GM18868 (cell line): ENCODE measurements at regions not wholly inside any gene's neighbourhood (a gene's known extent, or its start where the extent isn't known, plus 50 kb on each side); places are given as distances from the start of the nearest gene placed in this dataset.

Experiments
- ATAC-seq: cut with Tn5 transposase; IDR thresholded peaks from one replicate; pipeline ENCODE4 v1.9.1; 2021; ENCODE audit warnings: mild to moderate bottlenecking, moderate library complexity; ENCODE audit not compliant: unreplicated experiment

DNA sequence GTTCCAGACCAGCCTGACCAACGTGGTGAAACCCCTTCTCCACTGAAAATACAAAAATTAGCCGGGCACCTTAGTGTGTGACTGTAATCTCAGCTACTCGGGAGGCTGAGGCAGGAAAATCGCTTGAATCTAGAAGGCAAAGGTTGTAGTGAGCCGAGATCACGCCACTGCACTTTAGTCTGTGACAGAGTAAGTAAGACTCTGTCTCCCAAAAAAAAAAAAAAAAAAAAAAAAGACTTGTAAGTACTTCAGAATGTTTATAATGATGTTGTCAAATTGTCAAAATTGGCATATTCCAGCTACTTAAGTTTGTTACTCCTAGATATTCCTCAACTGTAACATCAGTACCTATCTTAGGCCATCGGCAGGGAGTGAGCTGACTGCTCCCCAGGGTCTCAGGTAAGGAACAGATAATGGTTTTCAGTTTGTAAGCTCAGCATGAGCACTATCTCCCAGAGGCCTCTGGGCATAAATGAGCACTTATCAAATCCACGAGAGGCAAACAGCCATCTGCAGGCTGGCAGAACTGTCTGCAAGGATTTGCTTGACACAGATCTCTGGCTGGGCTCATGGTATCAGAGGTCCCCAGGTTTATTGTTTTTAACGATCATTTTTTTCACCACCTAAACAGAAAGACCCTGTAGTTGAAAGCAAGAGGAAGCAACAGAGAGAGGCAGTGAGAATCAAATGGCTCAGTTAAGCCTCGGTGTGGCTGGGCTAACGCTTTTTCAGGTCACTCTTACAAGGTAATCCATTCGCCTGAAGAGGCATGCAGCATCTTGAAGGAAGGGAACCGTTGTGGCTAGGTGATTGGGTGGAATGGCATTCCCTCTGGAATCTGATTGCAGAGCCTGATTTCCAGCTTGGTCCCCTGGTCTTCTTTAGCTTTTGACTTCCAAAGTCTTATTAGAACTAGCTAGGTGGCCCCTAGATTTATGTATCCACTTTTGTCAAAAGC lies 115.9 kb downstream of the LY86 start:
- ATAC-seq, result no peak

DNA sequence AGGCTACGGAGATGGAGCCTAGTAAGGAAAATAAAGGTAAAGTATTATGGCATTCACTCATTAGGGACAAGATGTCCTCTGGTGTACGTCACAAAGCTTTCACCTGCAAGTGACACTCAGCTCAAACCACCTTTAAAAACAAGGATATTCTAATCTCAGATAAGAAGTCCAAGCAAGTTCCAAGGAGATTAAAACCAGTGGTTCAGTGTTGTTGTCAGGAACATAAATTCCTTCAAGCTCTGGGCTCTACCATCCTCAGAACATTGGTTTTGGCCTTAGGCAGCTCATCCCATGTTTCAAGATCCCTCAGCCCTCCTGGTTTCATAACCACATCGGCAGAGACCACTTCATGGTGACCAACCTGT lies 116.5 kb downstream of the LY86 start:
- no peak for ATAC-seq

DNA sequence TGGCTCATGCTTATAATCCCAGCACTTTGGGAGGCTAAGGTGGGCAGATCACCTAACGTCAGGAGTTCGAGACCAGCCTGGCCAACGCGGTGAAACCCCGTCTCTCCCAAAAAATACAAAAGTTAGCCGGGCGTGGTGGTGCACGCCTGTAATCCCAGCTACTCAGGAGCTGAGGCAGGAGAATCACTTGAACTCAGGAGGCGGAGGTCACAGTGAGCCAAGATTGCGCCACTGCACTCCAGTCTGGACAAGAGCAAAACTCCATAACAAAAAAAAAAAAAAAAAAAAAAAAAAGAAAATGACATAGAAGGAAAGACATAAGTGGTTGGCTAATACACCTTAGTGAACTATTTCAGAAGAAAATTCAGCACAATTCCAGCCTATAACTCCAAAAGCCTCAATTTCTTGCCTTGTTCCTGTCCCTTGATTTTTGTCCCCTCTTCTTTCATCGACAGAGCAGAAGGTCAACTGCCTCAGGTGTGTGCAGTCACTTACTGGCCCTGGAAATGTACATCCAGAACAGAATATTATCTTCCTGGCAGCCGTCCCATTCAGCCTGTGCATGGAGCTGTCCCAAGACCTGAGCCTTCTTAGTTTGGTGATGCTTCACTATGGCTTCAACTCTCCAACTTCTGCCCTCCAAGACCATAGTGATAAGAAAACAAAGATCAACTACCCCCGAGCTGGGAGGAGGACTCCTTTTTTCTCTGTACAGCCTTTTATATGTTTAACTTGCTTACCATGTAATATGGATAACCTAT lies 117.6 kb downstream of the LY86 start:
- no peak for ATAC-seq

DNA sequence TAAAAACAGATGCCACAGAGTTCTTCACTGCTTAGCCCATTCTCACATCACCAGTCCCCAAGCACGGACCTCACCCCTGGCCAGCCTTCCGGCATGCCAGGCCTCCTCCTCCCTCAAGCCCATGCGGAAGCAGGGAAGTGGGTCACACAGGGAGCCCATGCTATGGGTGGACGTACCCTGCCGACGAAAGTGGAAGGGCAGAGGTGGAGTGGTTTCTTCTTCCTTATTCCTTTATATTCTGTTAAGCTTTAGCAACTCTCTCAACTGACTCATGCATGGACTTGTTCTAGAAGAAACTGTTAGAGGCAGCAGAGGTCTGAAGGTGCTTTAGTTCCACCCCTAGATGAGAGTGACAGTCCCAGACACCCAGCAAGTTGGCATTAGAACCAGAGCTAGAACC lies 118.6 kb downstream of the LY86 start:
- ATAC-seq, result no peak

DNA sequence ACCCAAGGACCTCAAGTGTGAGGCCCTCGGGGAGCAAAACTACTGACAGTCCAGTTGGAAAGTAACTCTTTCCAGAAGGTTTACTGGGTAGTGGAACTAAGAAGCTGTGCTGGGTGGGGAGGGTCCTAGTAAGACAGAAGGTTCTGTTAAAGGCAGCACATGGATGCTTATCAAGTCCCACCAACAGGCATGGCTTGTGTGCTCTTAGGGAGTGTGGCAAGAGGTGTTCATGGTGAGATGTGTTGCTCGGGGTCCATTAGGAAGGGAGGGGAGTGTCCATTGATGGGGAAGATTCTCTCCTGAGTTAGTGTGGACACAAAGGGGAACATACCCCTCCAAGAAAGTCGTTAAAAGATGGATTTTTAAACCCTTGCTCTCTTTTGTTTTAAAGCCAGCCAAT lies 120.6 kb downstream of the LY86 start:
- ATAC-seq, result no peak

DNA sequence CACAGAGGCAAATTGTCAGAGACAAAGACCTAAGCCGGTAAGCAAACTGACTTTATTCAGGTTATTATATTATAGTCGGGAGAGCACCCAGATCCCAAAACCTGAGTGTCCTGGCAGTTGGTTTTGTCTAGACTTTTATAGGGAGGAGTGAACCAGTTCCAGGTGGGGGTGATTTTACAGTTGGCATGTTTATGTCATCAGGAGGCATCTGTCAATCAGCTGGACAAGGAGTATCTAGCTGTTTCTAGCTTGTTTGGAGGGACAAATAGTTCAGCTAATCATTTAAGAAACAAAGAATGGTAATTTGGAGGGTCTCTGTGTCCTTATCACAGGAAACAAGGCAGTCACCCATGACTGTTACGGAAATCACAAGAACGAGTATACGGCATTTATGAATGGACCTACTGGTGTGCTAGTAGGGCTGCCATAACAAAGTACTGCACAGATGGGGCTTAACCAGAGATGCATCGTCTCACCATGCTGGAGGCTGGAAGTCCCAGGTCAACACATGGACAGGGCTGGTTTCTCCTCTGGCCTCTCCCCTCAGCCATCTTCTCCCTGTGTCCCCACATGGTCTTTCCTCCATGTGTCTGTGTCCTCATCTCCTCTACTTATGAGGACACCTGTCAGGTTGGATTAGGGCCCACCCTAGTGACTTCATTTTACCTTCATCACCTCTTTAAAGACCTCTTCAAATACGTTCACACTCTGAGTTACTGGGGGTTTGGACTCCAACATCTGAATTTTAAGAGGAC lies 122.7 kb downstream of the LY86 start:
- ATAC-seq, result no peak

DNA sequence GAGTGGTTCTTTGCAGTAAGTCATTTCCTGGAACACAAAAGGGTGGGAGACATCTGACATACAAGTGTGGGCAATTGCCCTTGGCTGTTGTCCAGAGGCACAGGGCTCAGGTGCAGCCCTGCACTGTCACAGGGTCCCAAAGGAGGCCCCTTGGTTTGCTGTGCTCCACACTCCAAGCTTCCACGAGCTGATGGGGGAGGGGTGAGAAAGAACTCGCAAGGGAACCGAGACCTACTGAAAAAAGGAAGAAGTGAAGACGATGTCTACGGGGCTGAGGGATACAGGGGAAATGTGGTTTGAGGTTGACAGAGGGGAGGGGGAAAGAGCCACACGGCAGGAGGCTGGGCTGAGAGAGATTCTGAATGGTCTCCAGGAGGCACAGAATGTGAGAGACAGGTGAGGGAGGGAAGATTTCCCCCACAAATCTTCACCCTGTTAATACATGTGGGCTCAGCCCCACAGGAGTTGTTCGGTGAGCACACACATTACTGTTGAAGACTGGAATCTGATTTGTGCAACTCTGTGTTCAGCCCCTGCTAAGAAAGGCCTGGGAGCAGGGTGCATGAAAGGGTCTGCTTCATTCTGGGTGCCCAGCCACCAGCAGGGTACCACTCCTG lies 123.4 kb downstream of the LY86 start:
- peak; percentile 41 for ATAC-seq

DNA sequence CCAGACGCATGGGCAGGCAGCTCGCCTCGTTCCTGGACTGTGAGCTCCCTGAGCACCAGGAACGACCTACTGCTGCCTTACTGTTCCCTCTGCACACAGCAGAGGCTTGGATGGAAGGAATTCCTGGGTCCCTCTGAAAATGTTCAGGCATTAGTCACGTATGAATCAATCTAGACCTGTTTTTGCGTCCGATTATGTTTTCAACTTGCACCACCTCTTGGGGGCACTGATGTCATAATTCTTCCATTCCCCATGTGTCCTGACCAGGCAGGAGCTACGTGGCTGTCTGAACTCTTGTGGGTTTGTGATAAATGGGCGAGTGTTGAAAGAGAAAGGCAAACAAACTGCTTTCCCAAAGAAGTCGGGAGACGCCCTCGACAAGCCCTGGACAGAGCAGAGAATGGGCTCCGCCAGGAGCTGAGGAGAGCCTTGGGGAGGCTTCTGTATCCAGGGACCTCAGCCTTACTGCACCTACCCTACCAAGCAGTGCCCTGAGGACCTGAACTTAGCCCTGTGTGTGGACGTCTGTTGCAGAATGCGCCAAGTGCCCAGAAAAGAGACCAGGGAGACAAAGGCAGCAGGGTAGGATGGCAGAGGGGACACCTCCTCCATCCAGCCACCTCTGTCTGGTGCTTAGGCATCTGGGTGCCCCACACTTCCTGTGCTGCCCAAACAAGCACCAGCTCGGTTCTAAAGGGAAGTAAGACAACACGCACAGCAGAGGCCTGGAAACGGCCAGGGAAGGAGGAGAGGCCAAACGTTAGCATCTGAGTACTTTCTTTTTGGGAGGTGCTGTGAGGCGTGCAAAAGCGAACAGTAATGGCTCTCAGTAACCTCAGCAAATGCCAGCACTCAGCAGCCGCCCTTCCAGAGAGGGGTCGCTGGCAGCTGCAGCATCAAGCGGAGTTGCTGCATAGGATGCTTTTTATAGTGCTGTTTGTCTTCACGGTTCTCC lies 124.2 kb downstream of the LY86 start:
- peak; percentile 42 for ATAC-seq

DNA sequence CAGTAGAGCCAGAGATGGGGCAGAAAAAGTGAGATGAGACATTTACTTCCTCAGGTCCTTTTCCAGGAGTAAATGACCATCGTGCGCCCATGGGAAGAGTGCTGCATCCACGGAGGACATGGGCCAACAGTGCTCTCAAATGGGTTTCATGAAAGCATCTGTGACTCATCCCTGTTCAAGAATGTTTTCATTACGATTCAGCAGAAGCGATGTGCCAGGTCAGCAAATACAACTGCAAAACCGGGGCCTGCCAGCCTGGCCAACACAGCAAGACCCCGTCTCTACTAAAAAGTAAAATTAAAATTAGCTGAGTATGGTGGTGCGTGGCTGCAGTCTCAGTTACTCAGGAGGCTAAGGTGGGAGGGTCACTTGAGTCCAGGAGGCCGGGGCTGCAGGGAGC lies 125.1 kb downstream of the LY86 start:
- no peak for ATAC-seq

DNA sequence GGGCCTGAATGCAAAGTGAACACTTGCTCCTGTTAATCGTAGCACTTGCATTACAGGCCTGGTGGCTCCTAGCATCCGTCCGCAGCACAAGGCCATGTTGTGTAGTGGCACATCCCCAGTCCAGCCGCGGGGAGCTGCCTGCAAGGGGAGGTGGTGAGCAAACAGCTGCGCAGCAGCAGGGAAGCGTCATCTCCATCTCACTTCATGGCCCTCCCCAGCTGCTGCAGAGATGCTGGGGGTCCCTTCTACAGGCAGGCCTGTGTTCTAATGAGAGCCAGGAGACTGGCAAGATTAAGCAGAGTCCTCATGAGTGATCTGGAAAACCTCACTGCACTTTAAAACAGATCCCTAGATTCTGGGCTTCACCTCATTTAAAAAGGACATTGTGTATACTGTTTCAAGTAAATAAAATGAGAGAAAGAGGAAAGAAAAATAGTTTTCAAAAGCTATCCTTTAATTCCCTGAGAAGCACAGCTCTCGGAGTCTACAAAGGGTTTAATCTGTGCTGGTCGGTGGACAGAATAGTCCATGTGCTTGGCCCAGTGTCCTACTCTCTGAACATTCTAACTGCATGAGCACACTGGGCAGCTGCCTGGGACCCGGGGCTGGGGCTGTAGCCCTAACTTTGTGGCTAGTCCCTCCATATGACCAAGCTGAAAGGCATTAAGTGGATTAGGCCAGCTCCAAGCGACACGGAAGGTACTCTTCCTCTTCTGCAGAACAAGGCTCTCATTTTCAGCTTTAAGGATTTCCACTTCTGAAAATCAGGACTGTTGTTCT lies 125.8 kb downstream of the LY86 start:
- ATAC-seq, result no peak

DNA sequence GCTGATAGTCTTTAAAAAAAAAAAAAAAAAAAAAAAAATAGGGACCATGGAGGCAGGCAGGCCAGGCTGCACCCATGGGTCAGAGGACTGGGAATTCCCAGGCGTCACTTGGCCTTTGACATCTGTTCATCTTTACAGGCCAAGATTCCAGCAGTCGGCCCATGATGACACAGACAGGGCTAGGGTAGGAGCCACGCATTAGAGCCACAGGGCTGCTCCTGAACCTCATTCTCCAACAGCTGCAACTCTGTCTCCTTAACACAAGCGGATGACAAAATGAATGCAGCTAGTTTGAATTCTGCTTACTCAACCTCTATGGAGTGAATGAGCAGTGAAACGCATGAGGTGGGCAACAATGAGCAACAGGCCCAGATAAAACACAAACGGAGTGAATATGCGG lies 126.4 kb downstream of the LY86 start:
- ATAC-seq, result no peak

DNA sequence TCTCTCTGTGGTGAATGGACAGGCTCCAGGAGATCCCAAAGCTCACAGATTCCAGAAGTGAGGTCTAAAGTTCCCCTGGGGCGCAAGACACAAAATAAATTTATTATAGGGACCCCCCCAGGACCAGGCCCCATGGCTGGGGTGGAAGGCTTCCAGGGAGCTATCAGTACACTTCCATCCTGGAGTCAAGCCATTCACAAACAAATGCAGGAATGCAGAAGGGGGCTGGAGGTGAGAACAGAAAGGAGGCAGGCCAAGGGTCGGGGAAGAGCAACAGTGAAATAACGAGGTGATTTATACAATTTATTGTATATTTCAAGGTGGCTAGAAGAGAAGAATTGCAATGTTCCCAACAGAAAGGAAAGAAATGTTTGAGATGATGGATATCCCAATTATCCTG lies 126.9 kb downstream of the LY86 start:
- ATAC-seq, result no peak

DNA sequence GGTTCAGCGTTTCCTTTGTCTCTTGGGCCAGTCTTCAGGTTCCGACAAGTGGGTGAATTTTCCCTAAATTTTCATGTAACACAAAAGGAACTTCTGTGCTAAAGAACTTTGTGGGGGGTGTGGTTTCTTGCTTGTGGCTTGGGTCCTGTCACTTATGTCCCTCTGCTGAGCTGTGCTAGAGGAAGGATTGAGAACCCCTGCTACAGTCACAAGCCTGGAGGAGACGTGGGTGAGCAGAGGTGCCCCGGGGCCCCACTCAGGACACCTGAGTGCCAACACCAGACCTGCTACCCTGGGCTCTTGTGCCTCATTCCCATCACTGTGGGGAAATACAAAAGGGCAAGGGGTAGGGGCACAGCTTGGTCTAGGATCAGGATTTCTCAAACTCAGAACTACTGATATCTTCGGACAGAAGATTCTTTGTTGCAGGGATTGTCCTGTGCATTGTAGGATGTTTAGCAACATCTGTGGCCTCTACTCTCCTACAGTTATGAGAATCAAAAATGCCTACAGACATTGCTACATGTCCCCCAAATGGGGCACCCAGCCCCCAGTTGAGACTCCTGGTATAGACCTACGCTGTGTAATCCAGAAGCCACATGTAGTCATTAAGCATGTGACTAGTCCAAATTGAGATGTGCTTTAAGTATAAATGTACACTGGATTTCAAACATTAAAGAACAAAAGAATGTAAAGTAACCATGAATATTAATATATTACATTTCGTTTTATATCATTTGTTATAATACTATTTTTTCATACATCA lies 128.7 kb downstream of the LY86 start:
- no peak for ATAC-seq

DNA sequence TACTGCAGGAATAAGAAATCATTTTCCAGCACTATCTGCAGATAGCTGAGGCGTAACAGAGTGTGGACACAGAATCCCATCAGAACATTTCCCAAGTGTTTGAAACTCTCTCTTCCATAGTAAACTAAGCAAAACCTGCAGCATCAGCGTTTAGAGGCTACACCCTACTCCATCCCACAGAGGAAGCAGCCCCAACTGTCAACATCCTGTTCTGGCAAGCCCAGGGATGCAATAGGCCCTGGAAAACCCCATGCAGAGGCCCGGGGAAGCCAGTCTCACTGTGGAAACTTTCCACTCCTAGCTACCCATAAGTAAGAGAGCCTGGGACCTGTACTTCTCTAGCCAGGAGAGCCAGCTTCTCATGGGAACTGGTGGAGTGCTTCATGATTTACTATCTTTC lies 129.4 kb downstream of the LY86 start:
- no peak for ATAC-seq

DNA sequence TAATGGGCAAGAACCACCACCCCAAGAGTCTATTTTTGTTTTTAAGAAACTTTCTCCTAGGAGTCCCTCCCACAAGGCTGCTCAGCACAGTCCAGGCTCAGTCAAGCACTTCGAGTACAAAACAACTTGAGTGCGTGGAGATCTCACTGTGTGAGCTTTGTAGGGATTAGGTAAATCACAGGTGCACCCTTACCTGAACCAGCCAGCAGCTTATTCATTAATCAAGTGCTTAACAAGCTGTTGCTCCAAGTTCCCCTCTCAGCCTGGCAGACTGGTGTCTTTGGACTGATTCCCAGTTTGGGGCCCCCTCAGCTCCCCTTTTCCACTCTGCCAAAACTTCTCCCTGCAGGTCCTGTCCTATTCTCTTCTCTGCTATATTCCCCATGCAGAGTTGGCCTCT lies 133.1 kb downstream of the LY86 start:
- ATAC-seq, result no peak

DNA sequence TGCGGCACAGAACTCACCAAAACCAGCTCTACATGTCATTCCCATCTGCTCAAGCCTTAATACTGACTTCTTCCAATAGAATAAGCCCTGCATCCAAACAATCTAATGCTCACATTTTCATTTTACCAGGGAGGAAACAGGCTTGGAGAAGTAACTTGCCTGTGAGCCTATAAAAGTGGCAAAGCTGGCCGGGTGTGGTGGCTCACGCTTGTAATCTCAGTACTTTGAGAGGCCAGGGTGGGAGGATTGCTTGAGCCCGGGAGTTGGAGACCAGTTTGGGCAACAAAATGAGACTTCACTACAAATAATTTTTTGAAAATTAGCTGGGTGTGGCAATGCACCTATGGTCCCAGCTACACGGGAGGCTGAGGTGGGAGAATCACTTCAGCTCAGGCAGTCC lies 133.7 kb downstream of the LY86 start:
- no peak for ATAC-seq

DNA sequence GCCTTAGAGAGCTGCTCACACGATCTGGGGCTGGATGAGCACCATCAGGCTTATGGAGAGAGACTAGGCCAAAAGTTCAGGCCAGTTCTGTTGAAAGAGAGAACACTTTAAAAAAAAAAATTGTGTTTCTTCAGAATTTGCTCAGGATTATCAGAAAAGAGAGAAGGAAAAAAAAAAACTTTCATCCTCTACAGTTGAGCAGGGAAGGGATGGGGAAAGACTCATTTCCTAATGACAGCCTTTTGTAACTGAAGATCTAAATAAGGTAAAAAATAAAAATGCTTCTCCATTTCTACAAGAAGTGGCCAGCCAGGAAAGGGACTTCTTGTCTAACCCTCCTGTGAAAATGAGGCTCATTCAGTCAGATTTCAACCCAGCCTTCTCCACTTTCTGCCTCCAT lies 134.8 kb downstream of the LY86 start:
- ATAC-seq, result no peak

DNA sequence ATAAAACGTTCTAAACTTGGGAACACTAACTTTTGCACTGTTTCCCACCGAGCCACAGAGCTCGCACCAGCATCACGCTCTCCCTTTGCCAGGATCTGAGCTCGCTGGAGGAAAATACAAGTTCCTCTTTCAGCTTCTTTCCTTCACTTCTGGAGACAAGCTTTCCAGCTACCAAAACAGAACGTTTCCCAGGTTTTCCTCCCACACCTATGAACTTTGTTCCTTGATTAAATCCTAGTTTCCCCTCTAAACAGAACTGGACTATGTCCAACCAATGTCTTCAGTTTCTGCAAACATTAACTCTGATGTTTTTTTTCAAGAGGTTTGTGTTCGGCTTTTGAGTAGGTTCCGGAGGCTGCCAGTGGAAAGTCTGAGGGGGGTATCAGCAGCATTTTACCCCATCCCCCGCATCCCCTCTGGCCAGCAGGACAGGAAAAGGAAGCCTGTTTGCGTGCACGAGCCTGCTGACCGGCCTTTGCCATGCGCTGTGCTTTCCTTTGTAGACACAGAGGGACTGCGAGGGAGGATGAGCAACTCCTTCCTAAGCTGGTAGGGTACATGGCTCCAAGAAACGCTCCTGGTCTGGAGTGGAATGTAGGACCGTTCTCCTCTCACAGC lies 135.5 kb downstream of the LY86 start:
- ATAC-seq, result peak; percentile 26
